Epithelial cell of prostate (primary cell): ENCODE measurements at regions not wholly inside any gene's neighbourhood (a gene's known extent, or its start where the extent isn't known, plus 50 kb on each side); places are given as distances from the start of the nearest gene placed in this dataset.
A peak's percentile ranks its signal among the peaks of the same experiment; 100 is the strongest.
"Not testable (repeated sequence)": the region's sequence is repeated elsewhere in the genome, so short reads cannot be mapped to it uniquely, and the experiment has no call there.

Source experiments
- DNase-seq: peaks from one replicate; pipeline ENCODE4 v3.0.0-alpha.2; 2011; ENCODE audit warnings: low read depth, low spot score
- H3K27ac ChIP-seq: fragments of 450-650 bp; 2 replicates; pipeline ENCODE4 v1.5.1; 2017; ENCODE audit warnings: mild to moderate bottlenecking

DNA sequence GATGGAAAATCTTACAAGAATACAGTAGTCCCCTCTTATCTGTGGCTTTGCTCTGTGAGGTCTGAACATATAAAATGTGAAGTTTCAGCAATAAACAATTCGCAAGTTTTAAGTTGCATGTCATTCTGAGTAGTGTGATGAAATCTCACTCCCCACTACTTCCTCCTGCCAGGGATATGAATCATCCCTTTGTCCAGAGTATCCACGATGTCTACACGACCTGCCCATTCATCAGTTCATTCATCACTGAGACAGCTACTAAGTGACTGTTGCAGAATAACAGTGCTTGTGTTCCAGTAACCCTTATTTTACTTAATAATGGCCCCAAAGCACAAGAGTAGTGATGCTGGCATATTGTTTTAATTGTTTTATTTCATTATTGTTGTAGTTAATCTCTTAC lies 489.2 kb upstream of the UBE2E2 start:
- DNase-seq = peak; percentile 70
- peak overlapping the region; percentile 43 for H3K27ac ChIP-seq

DNA sequence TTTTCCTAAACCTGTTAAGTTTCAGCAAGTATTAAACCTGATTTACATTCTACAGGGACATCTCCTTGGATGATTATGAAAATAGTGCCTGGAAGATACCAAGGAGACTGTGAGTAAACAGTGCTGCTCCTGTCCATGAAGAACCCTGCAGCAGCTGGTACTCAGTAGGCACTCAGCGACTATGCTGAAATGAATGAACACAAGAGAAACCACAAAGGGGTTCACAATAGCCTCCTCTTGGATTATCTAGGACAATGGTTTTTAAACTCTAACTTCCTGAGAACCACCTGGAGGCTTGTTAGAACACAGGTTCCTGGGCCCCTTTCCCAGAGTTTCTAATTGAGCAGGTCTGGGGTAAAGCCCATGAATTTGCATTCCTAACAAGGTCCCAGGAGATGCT lies 488.4 kb upstream of the UBE2E2 start:
- H3K27ac ChIP-seq = no peak overlapping the region
- no peak for DNase-seq

DNA sequence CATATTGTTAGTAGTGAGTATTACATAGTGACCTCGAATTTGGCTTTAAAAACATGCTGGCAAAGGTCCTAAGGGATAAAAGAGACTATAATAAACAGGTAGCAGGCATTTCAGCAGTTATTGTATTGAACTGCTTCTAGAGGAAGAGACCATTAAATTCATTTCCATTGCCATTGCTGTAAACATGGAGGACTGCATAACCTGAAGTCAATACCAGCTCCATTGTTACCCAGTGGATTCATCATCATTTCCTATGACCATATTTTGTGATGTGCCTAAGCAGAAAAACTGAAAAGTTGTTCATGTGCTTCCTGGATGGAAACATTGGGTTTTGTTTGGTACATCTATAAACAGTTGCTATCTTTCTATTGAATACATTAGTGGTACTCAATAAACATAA lies 482.5 kb upstream of the UBE2E2 start:
- no peak overlapping the region for H3K27ac ChIP-seq
- DNase-seq = no peak

DNA sequence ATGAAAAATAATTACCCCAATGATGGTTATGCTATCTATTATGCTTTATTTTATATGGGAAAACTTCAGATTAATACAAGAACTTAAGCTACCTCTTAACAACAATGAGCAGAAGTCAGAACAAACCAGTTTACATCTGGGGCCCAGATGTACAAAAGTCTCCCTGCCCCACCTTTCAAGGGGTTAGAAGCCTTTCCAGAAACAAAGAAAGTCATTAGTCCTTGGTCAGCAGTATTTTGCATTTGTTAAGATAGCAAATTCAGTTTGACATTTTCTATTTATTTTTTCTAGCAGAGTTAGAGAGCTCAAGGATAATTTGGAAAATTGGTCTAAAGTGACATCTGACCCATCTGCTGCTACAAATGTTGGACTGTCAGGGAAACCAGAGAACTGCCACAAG lies 478.7 kb upstream of the UBE2E2 start:
- H3K27ac ChIP-seq = no peak overlapping the region

DNA sequence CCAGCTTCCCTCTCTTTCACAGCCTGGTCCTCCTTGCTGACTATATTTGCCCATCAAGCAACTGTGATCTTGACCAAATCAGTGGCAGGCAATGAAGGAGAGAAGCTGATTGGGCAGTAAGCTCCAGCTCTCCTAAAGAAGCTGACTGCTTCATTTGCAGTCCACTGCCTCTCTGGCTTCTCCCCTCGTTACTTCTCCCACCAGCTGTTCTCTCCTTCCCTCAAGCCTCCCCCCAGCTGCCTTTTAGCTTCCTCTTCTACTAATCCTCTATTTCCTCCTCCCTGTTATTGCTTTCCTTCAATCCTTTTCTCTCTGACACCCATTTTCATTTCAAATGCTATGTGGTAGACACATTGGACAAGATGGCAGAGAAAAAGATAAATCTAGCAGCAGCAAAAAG lies 474.7 kb upstream of the UBE2E2 start:
- DNase-seq = no peak
- H3K27ac ChIP-seq = no peak overlapping the region

More for the DNA sequence above, 478.7 kb upstream of the UBE2E2 start:
- DNase-seq = no peak

DNA sequence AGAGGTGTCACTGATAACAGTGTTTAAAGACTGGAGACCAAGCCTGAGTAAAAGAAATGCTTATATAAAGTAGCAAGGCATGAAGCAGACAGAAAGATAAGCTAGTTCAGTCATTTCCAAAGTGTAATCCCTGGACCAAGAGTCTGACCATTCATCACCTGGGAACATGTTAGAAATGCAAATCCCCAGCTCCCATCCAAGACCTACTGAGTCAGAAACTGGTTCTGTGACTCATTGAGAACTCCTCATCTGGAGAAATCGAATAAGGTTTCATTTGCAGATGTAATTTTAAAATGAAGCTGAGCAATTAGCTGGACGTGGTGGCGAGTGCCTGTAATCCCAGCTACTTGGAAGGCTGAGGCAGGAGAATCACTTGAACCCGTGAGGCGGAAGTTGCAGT lies 473.9 kb upstream of the UBE2E2 start:
- peak; percentile 62 for DNase-seq
- peak overlapping the region; percentile 28 for H3K27ac ChIP-seq

DNA sequence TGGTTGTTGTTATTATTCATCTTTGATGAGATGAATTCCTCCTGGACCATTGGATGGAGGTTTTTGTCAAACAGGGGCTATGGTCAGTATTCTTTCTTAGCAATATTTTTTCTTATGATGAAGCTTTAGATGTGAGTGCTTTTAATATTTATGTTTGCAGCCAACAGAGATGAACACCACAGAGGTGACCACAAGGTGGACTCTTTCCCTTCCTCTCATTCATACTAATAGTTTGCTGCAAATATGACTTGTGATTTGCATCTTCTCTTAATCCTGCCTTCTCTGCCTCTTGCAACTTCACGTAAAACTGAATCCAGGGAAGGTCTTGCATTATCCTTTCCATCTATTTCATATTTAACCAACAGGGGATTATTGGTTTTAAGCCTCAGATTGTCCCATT lies 473.1 kb upstream of the UBE2E2 start:
- no peak overlapping the region for H3K27ac ChIP-seq
- DNase-seq = no peak

DNA sequence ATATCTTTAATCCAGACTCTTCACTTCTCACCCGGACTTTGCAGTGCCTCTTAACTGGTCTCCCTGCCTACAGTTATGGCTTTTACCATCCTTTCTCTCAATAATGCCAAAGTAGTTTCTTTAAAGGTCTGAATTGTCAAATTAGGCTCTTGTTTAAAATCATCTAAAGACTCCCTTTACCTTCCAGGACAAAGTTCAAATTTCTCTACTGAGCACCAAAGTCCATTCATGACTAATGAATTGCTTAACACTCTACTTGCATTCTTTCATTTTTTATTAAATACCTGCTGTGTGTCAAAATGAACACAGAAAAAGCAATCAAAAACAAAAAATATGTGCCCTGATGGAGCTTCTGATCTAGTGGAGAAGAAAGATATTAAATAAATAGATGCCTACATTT lies 472.4 kb upstream of the UBE2E2 start:
- DNase-seq = no peak
- no peak overlapping the region for H3K27ac ChIP-seq

DNA sequence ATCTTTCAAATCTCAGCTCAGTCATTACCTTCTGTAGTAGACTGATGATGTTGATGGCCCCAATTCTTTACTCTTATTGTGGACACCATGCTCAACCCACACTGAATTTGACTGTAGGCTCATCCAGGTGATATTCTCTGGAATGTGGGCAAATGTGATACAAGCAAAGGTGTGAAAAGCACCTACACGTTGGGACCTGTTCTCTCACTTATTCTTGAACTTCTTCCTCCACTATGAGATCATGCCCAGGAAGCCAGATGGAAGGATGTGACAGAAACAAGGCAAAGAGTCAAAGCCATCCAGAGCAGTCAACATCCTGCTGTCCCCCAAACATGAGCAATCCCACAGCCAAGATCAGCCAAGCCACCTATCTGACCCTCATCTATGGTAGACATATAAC lies 471.2 kb upstream of the UBE2E2 start:
- DNase-seq = no peak
- no peak overlapping the region for H3K27ac ChIP-seq

DNA sequence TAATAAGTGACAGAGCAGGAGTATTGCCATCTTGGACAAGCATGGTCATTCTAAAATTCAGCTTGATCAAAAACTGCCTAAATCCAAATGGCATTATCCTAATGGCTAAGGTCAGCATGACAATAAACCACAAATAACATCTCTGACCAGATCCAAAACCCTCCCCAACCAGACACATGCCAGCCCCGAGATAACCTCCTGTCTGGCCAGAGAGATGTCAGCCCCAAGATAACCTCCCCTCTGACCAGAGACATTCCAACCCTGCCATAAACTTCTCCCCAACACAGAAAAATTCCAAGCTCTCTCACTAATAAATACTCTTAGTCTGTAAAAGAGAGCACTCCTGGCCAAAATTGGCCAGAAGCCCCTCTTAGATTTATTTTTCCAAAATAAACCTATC lies 470.5 kb upstream of the UBE2E2 start:
- H3K27ac ChIP-seq = no peak overlapping the region
- DNase-seq = no peak

DNA sequence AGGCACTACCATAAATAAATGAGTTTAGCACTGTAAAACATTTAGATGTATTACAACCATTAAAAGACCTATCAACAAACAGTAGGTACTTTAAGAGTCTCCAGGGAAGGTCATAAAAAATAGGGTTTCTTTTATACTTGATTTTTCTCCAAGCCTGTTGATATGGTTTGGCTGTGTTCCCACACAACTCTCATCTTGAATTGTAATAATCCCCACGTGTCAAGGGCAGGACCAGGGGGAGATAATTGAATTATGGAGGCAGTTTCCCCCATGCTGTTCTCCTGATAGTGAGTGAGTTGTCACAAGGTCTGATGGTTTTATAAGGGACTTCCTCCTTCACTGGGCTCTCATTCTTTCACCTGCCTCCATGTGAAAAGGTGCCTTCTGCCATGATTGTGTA lies 468.9 kb upstream of the UBE2E2 start:
- H3K27ac ChIP-seq = no peak overlapping the region
- no peak for DNase-seq

DNA sequence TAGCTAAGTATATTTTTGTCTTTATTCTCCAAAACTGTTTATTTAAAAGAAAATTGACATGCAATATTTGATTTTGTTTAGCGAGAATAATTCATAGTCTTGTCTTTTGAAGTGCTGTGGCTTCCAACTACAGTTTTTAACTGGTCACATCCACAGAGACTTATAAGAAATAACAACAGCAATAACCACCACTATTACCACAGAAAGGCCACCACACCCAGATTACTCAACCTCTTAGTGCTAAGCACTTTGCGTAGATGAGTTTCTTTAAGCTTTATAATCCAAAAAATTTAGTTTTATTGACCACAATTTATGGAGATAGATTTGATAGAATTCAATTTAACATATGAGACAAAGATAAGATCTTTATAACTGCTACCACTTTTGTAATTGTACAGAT lies 468.4 kb upstream of the UBE2E2 start:
- DNase-seq = no peak

DNA sequence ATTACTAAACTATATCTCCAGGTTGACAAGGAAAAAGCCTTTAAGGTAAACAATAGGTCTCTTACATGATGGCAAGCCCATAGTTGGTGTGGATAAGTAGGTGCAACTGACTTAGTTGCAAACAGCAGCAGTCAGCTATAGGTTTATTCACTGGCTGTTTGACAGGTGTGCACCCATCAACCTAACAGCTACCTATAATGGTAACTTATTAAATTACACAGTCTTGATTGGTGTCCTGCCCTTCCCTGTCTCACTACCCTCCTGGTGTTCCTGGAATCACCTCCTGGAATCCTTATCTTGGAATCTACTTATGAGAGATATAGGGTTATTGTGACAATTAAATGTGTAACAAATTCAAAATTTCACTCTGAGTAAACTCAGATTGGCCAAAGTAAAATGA lies 467.8 kb upstream of the UBE2E2 start:
- DNase-seq = no peak
- H3K27ac ChIP-seq = no peak overlapping the region

More for the DNA sequence above, 468.4 kb upstream of the UBE2E2 start:
- no peak overlapping the region for H3K27ac ChIP-seq

DNA sequence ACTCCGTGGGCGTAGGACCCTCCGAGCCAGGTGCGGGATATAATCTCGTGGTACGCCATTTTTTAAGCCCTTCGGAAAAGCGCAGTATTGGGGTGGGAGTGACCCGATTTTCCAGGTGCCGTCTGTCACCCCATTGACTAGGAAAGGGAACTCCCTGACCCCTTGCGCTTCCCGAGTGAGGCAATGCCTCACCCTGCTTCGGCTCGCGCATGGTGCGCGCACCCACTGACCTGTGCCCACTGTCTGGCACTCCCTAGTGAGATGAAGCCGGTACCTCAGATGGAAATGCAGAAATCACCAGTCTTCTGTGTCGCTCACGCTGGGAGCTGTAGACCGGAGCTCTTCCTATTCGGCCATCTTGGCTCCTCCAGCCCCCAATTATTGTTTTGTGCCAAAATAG lies 459.7 kb upstream of the UBE2E2 start:
- DNase-seq, H3K27ac ChIP-seq: not testable (repeated sequence)

DNA sequence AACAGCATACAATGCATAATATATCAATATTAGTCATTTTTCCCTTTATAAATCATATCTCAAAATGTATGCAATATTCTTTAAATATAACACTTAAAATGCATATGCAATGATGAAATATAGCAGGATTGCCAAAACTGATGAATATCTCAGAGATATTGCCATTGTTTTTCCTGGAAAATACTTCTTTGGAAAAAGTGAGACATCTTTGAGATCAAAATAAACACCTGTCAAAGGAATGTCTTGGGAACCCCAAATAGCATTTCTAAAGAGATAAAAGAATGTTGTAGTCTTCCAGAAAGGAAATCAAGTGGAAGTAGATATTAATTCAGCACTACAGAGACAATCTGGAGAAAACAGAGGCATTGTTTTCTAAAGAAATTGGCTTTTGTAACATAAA lies 457.8 kb upstream of the UBE2E2 start:
- no peak overlapping the region for H3K27ac ChIP-seq
- DNase-seq = no peak

DNA sequence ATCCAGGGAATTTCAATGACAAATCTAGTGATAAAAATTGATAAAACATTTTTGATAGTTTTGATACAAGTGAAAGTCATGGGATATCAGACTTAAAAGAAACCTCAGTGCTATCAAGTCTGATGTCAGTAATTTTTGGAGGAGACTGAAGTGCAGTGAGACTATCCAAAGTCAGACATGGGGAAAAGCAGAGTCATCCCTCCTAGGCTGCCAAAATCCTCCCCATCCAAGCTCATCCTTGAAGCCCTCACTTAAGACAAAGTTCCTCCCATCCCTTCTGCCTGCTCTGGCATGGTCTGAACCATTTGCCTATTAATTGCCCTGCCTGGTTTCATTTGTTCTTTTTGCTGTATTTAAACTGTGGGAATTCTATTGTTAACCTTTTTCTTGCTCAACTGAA lies 456.9 kb upstream of the UBE2E2 start:
- no peak for DNase-seq
- no peak overlapping the region for H3K27ac ChIP-seq

DNA sequence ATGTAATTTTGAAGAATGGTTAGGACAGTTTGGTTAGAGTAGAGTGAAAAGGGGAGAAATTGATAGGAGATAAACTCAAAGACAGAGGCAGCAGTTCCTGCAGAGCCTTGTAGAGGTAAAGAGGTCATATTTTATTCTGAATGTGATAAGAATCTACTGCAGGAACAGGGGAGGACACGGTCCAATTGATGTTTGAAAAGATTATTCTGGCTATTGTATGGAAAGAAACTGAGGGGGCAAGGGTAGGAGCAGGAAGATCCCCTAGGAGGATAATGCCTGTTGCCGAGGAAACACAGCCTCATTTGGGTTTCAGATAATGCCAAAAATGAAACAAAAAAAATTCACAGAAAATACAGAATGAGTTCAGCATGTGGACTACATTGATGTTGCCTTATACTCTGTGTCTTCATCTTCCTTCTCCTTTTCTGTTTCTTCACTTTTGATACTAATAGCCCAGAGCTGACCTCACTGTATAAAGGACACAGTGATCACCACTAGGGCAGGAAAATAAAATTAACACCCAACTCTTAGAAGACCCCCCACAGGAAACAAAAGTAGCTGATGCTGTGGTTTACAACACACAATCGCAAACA lies 454.6 kb upstream of the UBE2E2 start:
- no peak for DNase-seq
- no peak overlapping the region for H3K27ac ChIP-seq

DNA sequence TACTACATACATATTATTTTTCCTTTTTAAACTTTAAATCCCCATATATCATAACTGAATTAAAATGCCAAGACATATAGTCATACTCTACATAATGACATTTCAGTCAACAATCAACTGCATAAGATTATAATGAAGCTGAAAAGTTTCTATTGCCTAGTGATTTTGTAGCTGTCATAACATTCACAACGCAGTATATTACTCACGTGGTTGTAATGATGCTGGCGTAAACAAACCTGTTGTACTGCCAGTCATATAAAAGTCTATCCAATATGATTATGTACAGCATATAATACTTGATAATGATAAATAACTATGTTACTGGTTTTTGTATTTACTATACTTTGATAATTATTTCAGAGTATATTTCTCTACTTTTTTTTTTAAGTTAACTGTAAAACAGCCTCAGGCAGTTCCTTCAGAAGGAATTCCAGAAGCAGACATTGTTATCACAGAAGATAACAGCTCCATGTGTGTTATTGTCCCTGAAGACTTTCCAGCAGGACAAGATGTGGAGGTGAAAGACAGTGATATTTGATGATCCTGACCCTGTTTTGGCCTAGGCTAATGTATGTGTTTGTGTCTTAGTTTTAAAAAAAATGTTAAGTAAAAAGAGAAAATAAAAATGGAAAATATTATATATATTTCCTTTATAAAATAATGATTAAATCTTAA lies 443.4 kb upstream of the UBE2E2 start:
- DNase-seq = no peak
- no peak overlapping the region for H3K27ac ChIP-seq

DNA sequence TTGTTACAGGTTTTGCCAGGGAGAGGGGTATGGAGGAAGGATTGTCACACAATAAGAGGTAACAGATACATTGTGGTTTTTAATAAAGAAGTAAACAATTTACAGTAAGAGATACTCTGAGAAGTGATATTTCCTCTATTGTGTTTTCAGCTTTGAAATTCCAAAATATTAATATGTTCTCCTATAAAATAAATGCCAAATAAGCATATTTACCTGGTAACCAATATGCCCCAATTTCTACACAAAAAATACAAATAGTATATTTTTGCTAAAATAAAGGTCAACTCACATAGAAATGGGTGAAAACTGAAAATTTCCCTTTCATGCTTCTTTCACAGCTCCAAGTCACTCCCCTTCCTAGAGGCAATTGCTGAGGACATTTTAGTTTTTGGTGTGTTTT lies 437.4 kb upstream of the UBE2E2 start:
- DNase-seq = no peak
- no peak overlapping the region for H3K27ac ChIP-seq

DNA sequence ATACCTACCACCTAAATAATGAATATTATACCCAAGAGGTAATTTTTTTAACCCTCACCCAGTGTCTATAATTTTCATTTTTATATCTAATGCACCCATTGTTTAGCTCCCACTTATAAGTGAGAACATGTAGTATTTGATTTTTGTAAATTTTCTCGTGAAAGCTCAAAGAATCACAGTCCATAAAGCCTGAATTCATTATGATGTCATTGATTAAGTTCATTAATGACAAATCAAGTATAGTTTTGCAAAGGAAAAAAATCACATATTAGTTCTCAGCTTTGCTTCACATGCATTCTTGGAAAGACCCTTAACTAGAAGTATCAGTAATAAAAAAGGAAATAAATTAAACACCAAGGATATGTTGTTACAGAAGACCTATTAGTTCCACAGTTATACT lies 425.3 kb upstream of the UBE2E2 start:
- no peak for DNase-seq
- H3K27ac ChIP-seq = no peak overlapping the region

DNA sequence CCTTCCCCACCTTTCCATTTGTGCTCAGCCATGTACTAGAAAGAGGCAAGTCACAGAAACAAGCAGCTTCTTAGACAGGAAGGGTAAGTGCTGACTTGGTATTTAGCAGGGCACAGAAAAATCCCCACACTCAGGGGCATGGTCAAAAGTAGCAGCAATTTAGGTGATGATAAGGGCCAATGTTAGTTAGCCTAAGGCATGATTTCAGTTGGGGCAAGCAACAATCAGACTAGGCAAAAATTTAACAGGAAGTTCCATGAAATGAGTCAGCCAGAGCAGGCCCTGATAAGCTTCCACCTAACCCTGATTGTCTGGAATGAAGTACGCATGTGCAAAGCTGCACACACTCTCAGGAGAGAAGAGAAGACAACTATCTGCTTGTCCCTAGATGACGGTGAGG lies 423.4 kb upstream of the UBE2E2 start:
- no peak overlapping the region for H3K27ac ChIP-seq
- peak; percentile 12 for DNase-seq

DNA sequence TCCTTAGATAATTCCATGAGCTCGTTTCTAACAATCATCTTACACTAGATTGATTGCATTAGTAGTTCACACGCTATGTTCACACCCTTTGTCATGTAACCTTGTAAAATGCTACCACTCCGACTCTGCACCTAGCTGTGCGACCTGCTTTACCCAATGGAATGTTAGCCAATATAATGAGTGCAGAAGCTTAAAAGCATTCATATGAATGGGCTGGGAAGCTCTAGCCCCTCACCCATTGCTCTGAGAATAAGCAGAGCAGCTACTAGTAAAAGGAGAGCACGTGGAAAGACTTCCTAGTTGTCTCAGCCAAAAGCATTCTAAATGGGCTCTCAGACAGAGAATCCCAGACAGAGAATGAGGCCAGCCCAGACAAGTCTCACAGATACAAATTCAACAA lies 410.6 kb upstream of the UBE2E2 start:
- no peak for DNase-seq
- no peak overlapping the region for H3K27ac ChIP-seq
